ENCODE measurements at regions not wholly inside any gene's neighbourhood (a gene's known extent, or its start where the extent isn't known, plus 50 kb on each side); places are given as distances from the start of the nearest gene placed in this dataset.

DNA sequence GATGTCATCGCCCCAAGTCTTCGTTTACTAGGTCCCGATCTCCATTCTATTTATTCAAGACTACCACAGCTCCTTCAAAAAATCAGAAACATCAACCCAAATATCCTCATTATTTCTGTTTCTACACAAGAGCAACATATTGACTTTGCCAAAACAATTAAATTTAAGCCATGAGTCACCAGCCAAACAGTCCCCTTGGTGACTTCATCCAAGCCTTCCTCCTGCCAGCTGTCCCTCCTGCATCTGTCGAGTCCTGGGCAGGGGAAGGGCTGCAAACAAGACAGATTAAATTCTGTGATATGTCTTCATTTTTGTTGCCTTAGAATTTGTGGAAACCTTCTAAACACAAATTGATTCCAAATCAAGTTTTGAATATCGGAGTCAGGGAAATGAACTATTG is 110.3 kb downstream of the SP3 start:
- TF ChIP-seq CTCF (IDR thresholded peaks at IDR 0.05) = no peak

GRCh38 chr2:173855661-173856060 is 109.5 kb downstream of the SP3 start:
- TF ChIP-seq CTCF (IDR thresholded peaks at IDR 0.05) = no peak
